Adipocyte (in vitro differentiated cells): ENCODE measurements at regions not wholly inside any gene's neighbourhood (a gene's known extent, or its start where the extent isn't known, plus 50 kb on each side); places are given as distances from the start of the nearest gene placed in this dataset.
"Not testable (repeated sequence)": the region's sequence is repeated elsewhere in the genome, so short reads cannot be mapped to it uniquely, and the experiment has no call there.

Experiments used
- DNase-seq: peaks from one replicate; pipeline ENCODE4 v3.0.0-alpha.2; 2015; ENCODE audit warnings: low read depth
- H3K27me3 ChIP-seq: replicated peaks from 2 replicates; pipeline ENCODE4 v1.7.0; 2013; ENCODE audit warnings: mild to moderate bottlenecking, low read length, moderate library complexity; ENCODE audit not compliant: control insufficient read depth, insufficient read depth
- H3K36me3 ChIP-seq: 2 replicates; pipeline ENCODE4 v1.7.0; 2013; ENCODE audit warnings: low read length, mild to moderate bottlenecking, moderate library complexity; ENCODE audit not compliant: control insufficient read depth, insufficient read depth, severe bottlenecking
- H3K4me1 ChIP-seq: 2 replicates; pipeline ENCODE4 v1.7.0; 2013; ENCODE audit warnings: mild to moderate bottlenecking, low read length, moderate library complexity; ENCODE audit not compliant: control insufficient read depth, insufficient read depth
- H3K4me3 ChIP-seq: 2 replicates; pipeline ENCODE4 v1.7.0; 2013; ENCODE audit warnings: mild to moderate bottlenecking, low read length, moderate library complexity
- H3K9ac ChIP-seq: 2 replicates; pipeline ENCODE4 v1.7.0; 2013; ENCODE audit warnings: mild to moderate bottlenecking, low read length, moderate library complexity
- H3K9me3 ChIP-seq: 2 replicates; pipeline ENCODE4 v1.7.0; 2013; ENCODE audit warnings: mild to moderate bottlenecking, low read length, moderate library complexity; ENCODE audit not compliant: control insufficient read depth

DNA sequence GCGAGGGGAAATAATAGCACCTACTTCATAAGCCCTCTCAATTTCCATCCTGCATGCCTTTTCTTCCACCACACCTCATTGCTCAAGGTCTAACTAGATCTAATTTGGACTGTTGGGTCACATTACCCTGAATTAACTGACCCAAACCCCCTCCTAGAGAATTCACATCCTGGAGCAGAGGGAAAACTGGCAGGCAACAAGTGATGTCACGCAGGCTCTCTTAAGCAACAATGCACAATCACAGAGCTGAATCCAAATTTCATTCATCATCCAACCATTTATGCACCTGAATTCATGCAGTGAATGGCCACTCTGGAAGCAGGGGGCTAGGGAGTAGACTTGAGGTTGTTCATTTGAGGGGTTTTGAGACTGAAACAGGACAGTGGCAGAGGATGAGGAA is 107.7 kb upstream of the HUWE1 start:
- Histone ChIP-seq H3K4me1 (no peaks in the 10 kb centered on the region), H3K9me3 (no peaks in the 10 kb centered on the region), H3K27me3 (peaks cover 5% of the 10 kb centered on the region), H3K36me3 (no peaks in the 10 kb centered on the region), H3K4me3 (no peak overlapping the region), H3K9ac (no peak overlapping the region)
- no peak for DNase-seq

DNA sequence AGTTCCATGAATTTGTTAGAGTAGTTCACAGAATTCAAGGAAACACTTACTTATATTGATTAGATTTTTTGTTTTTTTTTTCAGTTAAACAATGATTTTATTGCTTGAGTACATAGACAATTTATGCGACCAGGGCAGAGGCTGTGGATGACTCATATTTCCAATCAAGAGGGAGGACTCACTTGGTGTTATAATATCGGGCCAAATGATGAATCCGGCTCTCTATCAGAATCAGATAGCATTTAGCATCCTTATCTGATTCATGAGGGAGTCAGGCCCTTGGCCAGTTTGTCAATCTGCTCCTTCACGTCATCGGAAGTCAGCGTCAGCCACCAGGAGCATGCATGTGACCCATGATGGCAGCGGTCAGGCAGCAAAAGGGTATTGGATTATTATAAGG is 82.3 kb upstream of the HUWE1 start:
- no peaks in the 10 kb centered on the region for H3K9me3 ChIP-seq
- no peak for DNase-seq
- no peak overlapping the region for H3K9ac ChIP-seq
- no peaks in the 10 kb centered on the region for H3K4me1 ChIP-seq
- H3K36me3 ChIP-seq, result no peaks in the 10 kb centered on the region
- peaks cover 22% of the 10 kb centered on the region for H3K27me3 ChIP-seq
- no peak overlapping the region for H3K4me3 ChIP-seq

DNA sequence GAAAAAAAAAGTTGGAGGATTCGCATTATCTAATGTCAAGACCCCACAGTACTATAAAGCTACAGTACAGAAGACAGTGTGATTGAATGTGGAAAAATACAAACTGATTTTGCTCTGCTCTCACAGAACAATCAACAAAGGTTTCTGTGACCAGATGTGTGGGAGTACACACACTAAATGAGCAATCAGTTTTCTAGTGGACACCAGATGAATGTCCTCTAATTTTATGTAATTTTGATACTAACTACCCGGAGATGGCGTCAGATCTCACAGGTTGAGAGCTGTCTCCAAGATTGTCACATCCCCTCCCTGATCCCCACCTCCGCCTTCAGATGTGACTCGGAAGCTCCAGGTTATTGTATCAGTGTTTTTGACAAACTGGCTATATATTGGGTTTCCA is 81.9 kb upstream of the HUWE1 start:
- Histone ChIP-seq H3K27me3 (peaks cover 22% of the 10 kb centered on the region), H3K9me3 (no peaks in the 10 kb centered on the region), H3K4me3 (no peak overlapping the region), H3K36me3 (no peaks in the 10 kb centered on the region), H3K9ac (no peak overlapping the region), H3K4me1 (no peaks in the 10 kb centered on the region)
- DNase-seq, result no peak

DNA sequence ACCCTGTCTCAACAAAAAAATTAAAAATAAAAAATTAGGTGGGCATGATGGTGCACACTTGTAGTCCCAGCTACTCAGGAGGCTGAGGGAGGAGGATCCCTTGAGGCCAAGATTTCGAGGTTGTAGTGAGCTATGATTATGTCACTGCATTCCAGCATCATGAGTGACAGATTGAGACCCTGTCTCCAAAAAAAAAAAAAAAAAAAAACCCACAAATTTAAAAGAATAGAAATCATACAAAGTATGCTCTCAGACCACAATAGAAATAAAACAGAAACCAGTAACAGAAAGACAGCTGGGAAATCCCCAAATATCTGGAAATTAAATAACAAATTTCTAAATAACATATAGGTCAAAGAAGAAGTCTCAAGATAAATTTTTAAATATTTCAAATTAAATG is 81.0 kb upstream of the HUWE1 start:
- H3K4me3 ChIP-seq, result no peak overlapping the region
- no peaks in the 10 kb centered on the region for H3K9me3 ChIP-seq
- H3K9ac ChIP-seq, result no peak overlapping the region
- H3K4me1 ChIP-seq, result no peaks in the 10 kb centered on the region
- peaks cover 22% of the 10 kb centered on the region for H3K27me3 ChIP-seq
- no peak for DNase-seq
- no peaks in the 10 kb centered on the region for H3K36me3 ChIP-seq

DNA sequence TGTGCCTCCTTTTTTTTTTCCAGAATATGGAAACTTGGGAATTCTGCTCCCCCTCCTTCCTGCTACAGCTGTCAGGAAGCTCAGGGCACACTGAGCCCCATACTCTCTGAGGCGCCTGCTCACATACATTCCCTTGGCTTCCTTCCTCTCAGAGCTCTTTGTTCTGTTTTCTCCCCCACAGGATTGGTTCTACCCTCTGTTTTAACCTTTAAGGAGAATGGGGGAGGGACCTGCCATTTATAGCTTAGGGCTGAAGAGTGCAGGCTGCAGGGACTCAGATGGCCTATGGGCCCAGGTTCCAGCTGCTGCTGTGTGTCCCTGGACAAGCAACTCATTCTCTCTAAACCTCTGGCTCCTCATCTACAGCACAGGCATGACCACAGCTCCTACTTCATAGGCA is 70.7 kb upstream of the HUWE1 start:
- not testable (repeated sequence) for H3K36me3 ChIP-seq, DNase-seq, H3K4me1 ChIP-seq, H3K9ac ChIP-seq, H3K4me3 ChIP-seq
- H3K27me3 ChIP-seq, result peaks cover 20% of the 10 kb centered on the region
- H3K9me3 ChIP-seq, result peaks cover 14% of the 10 kb centered on the region

DNA sequence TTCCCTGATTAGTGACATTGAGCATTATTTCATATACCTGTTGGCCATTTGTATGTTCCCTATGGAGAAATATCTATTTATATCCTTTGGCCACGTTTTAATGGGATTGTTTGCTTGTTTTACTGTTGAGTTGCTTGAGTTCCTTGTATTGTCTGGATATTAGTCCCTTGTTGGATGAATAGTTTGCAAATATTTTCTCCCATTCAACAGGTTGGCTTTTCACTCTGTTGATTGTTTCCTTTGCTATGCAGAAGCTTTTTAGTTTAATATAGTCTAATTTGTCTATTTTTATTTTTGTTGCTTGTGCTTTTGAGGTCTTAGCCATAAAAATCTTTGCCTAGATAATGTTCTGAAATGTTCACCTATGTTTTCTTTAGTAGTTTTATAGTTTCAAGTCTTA is 60.2 kb upstream of the HUWE1 start:
- Histone ChIP-seq H3K4me3 (no peak overlapping the region), H3K27me3 (peaks cover 2% of the 10 kb centered on the region), H3K9ac (no peak overlapping the region), H3K9me3 (no peaks in the 10 kb centered on the region), H3K36me3 (no peaks in the 10 kb centered on the region), H3K4me1 (no peaks in the 10 kb centered on the region)
- DNase-seq, result no peak

DNA sequence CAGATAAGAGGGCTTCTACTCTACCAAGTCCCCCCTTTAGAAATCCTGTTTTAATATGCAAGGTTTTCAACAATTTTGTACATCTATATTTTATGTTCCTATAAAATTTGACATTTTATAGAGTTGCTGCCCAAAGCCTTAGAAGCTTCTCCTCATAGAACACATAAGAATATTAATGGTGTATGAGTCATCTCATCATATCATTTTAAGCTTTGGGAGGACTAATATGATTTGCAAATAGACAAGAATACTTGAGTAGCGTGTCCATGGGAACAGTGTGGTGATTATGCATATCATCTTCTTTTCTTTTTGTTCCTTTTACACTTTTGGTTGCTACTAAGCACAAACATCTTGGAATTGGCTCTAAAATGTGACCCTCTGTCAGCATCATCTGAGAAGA is 56.7 kb upstream of the HUWE1 start:
- Histone ChIP-seq H3K9me3 (no peaks in the 10 kb centered on the region), H3K36me3 (no peaks in the 10 kb centered on the region), H3K9ac (no peak overlapping the region), H3K4me3 (no peak overlapping the region), H3K4me1 (no peaks in the 10 kb centered on the region), H3K27me3 (peaks cover 7% of the 10 kb centered on the region)
- no peak for DNase-seq

DNA sequence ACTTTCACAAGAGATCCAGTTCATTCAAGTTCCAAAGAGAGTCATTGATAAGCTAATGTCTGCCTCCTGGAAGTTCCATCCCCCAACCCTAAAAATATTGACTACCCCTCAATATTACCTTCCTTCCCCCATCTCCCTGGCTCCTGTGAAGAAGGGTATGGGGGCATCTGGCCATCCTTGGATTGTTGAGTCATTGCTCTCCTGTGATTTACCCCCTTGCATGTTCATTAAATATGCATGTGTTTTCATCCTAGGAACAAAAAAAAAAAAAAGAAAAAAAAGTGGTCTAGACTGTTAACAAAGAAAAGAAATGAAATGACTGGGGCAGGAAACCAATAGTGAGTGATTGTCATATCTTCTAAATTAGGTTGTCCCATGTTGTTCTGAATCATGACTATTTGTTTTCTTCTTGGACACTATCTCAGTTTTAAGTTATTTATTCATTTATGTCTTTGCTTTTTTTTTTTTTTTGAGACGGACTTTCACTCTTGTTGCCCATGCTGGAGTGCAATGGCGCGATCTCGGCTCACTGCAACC is 51.9 kb upstream of the HUWE1 start:
- no peaks in the 10 kb centered on the region for H3K4me1 ChIP-seq
- no peaks in the 10 kb centered on the region for H3K36me3 ChIP-seq
- no peaks in the 10 kb centered on the region for H3K9me3 ChIP-seq
- no peak for DNase-seq
- H3K27me3 ChIP-seq, result peaks cover 24% of the 10 kb centered on the region
- no peak overlapping the region for H3K4me3 ChIP-seq
- no peak overlapping the region for H3K9ac ChIP-seq
